Right lobe of liver (tissue), 6 donors: ENCODE measurements at regions not wholly inside any gene's neighbourhood (a gene's known extent, or its start where the extent isn't known, plus 50 kb on each side); places are given as distances from the start of the nearest gene placed in this dataset.
A peak's percentile ranks its signal among the peaks of the same experiment; 100 is the strongest.

ENCODE experiments used
- ATAC-seq, 4 donors: fragments of 200-7000 bp; cut with Tn5 transposase; one replicate each; pipeline ENCODE4 v1.9.1; 2020; ENCODE audit warnings: mild to moderate bottlenecking in 4 of 4, moderate library complexity in 4 of 4
- DNase-seq, 3 donors: peaks; one replicate each; pipeline ENCODE4 v3.0.0-alpha.2; 2020
- H3K27ac ChIP-seq, 3 donors: fragments of 200-600 bp; one replicate each; pipeline ENCODE4 v1.8.0; 2022
- H3K27me3 ChIP-seq, 2 donors: fragments of 200-600 bp; one replicate each; pipeline ENCODE4 v1.8.0; 2022
- H3K36me3 ChIP-seq, 4 donors: fragments of 200-600 bp; sonication (generic) in 1 of 4; one replicate each; pipeline versions ENCODE4 v1.5.1 to v1.8.0; 2017 to 2022; ENCODE audit warnings: control low read depth in 1 of 4
- H3K4me1 ChIP-seq, 4 donors: fragments of 200-600 bp; sonication (generic) in 1 of 4; one replicate each; pipeline versions ENCODE4 v1.5.1 to v1.8.0; 2017 to 2022; ENCODE audit warnings: control low read depth in 1 of 4
- H3K4me3 ChIP-seq, 3 donors: fragments of 200-600 bp; one replicate each; pipeline ENCODE4 v1.8.0; 2022
- H3K9me3 ChIP-seq, 4 donors: fragments of 200-600 bp; sonication (generic) in 1 of 4; one replicate each; pipeline versions ENCODE4 v1.5.1 to v1.8.0; 2017 to 2022; ENCODE audit warnings: control low read depth in 1 of 4
- CTCF ChIP-seq, 4 donors: fragments of 200-600 bp in 3 of 4; fragments of 450-650 bp in 1 of 4; IDR thresholded peaks; one replicate each; pipeline versions ENCODE4 v1.5.1 to v1.8.0; 2016 to 2022; ENCODE audit warnings: antibody characterized with exemption in 4 of 4, mild to moderate bottlenecking in 2 of 4
- POLR2A ChIP-seq: fragments of 450-650 bp; IDR thresholded peaks from one replicate; pipeline ENCODE4 v1.6.1; 2017; ENCODE audit warnings: antibody characterized with exemption, mild to moderate bottlenecking
- WGBS: methylation state at CpG from one replicate; pipeline ENCODE4 v1.1.6; 2018; ENCODE audit warnings: low coverage, low lambda C conversion rate; ENCODE audit not compliant: insufficient coverage; ENCODE audit errors: missing lambda C conversion rate; 5-methylcytosine and 5-hydroxymethylcytosine counted together
- intact Hi-C, 2 donors: fragments of 100-400 bp; cut with DNase I; formaldehyde crosslinking; loops; one replicate each; pipeline versions ENCODE4 v1.11.2 to v1.14.1; 2022
- donor health status: DM: no; HTN: yes; CAD: no.
- donor health status: DM: no; HTN: no; CAD: no.
- donor health status: DM: no; HTN: no; CAD: no.
- donor health status: DM: no; HTN: yes; CAD: no.
- donor health status: DM: no; HTN: yes; CAD: no.

GRCh38 chr2:67812682-67813081 lies 250.1 kb downstream of the C1D start:
- TF ChIP-seq POLR2A (no peak), CTCF (IDR thresholded peaks at IDR 0.05) (no peak)
- no peaks in the 10 kb centered on the region for H3K27me3 ChIP-seq
- no peak overlapping the region for H3K27ac ChIP-seq
- WGBS = 92% methylated on average over 1 of the region's 1 CpG
- DNase-seq (no peak), ATAC-seq (no peak)
- intact Hi-C loops = no loop called here
- no peaks in the 10 kb centered on the region for H3K9me3 ChIP-seq
- no peaks in the 10 kb centered on the region for H3K36me3 ChIP-seq
- H3K4me1 ChIP-seq = no peaks in the 10 kb centered on the region
- no peak overlapping the region for H3K4me3 ChIP-seq

- Histone ChIP-seq H3K27me3 (no peaks in the 10 kb centered on the region), H3K4me1 (no peaks in the 10 kb centered on the region), H3K9me3 (no peaks in the 10 kb centered on the region), H3K27ac (no peak overlapping the region), H3K36me3 (no peaks in the 10 kb centered on the region), H3K4me3 (no peak overlapping the region)
- ATAC-seq (no peak), DNase-seq (no peak)
- intact Hi-C loops = no loop called here
- TF ChIP-seq POLR2A (no peak), CTCF (IDR thresholded peaks at IDR 0.05) (no peak)
- 70% methylated on average over 3 of the region's 8 CpGs for WGBS
These were observed 239.1 kb downstream of the C1D start for GRCh38 chr2:67823726-67824125.

GRCh38 chr2:67824186-67824585 lies 238.6 kb downstream of the C1D start:
- WGBS = 69% methylated on average over 5 of the region's 6 CpGs
- H3K27me3 ChIP-seq = no peaks in the 10 kb centered on the region
- no peaks in the 10 kb centered on the region for H3K36me3 ChIP-seq
- no peak overlapping the region for H3K27ac ChIP-seq
- no peak overlapping the region for H3K4me3 ChIP-seq
- no peak for TF ChIP-seq CTCF (IDR thresholded peaks at IDR 0.05)
- TF ChIP-seq POLR2A = no peak
- intact Hi-C loops = no loop called here
- H3K9me3 ChIP-seq = no peaks in the 10 kb centered on the region
- no peaks in the 10 kb centered on the region for H3K4me1 ChIP-seq
- DNase-seq (no peak), ATAC-seq (no peak)

- Histone ChIP-seq H3K27me3 (no peaks in the 10 kb centered on the region), H3K27ac (no peak overlapping the region), H3K9me3 (no peaks in the 10 kb centered on the region), H3K4me1 (no peaks in the 10 kb centered on the region), H3K4me3 (no peak overlapping the region), H3K36me3 (no peaks in the 10 kb centered on the region)
- TF ChIP-seq POLR2A = no peak
- no peak for TF ChIP-seq CTCF (IDR thresholded peaks at IDR 0.05)
- 4% methylated on average over 2 of the region's 2 CpGs for WGBS
- DNase-seq (no peak), ATAC-seq (peak; percentile 33 to 82 (median 49))
- intact Hi-C loops = no loop called here
These were observed 237.3 kb downstream of the C1D start for GRCh38 chr2:67825476-67825875.

- no peaks in the 10 kb centered on the region for H3K27me3 ChIP-seq
- no peak overlapping the region for H3K4me3 ChIP-seq
- no peaks in the 10 kb centered on the region for H3K36me3 ChIP-seq
- DNase-seq (no peak), ATAC-seq (no peak)
- TF ChIP-seq POLR2A (no peak), CTCF (IDR thresholded peaks at IDR 0.05) (no peak)
- no peak overlapping the region for H3K27ac ChIP-seq
- H3K9me3 ChIP-seq = no peaks in the 10 kb centered on the region
- intact Hi-C loops = no loop called here
- 51% methylated on average over 2 of the region's 2 CpGs for WGBS
- no peaks in the 10 kb centered on the region for H3K4me1 ChIP-seq
These were observed 234.7 kb downstream of the C1D start for GRCh38 chr2:67828066-67828465.
